ENCODE measurements at regions not wholly inside any gene's neighbourhood (a gene's known extent, or its start where the extent isn't known, plus 50 kb on each side); places are given as distances from the start of the nearest gene placed in this dataset.
A peak's percentile ranks its signal among the peaks of the same experiment; 100 is the strongest.

DNA sequence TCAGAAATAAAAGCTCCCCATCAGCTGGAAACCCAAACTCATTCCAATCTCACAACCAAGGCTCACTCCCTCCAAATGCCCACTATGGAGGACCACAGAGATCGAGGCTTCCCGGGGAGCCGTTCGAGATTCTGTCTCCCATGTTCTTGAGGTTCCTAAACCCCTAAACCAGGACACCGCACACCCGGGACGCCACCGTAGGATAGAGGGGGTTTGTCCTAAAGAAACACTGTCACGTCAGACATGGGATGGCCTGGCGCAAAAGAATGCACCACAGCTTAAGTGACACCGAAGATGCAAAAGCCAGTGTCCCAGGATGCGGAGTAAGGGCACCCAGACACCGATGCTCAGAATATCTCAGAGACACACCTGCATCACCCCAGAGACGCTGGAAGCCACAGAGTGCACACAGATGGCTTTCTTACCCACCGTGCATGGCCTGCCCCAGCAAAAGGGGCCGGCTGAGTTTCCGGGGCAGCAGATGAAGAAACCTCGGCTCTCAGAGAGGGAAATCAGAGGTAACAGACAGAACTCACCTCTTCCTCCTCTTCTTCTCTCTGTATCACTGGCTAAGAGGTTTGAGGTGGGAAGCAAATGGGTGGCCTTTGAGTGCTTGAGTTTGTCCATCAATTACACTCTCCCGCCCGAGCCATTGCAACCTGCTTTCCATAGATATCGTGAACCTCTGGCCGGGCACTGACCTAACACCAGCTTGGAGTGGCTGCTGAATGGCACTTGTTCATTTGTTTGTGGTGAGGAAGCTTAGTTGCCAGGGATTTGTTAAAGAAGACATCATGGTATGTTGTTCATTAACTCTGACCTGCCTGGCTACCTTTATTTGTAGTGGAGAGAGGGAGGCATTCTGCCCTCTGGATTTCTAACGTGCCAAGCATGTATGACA, 65.1 kb upstream of the TNRC6C start:
- no peaks in the 10 kb centered on the region for H3K9me3 ChIP-seq (ENCODE audit: insufficient read depth in 2 of 2, low read depth in 1 of 2, low read length in 1 of 2)
- H3K27ac ChIP-seq (ENCODE audit: low read depth, low read length) = no peak overlapping the region
- H2AFZ ChIP-seq (ENCODE audit: low read length) = no peak overlapping the region
- H3K4me1 ChIP-seq (replicated peaks in 1 of 4; ENCODE audit: control insufficient read depth in 3 of 4, insufficient read depth in 4 of 4, low read length in 3 of 4) = no peaks in the 10 kb centered on the region; a peak in 2 of 7 replicates
- no peak overlapping the region for H2BK5ac ChIP-seq (ENCODE audit: low read depth, low read length)
- 94% methylated on average over 23 of the region's 23 CpGs; no CpG with 5 or more reads in 1 of the 2 experiments for WGBS, 2 experiments (ENCODE audit: extremely low coverage in 1 of 2, insufficient coverage in 1 of 2, insufficient read length in 1 of 2, insufficient replicate concordance in 2 of 2, low coverage in 1 of 2, low lambda C conversion rate in 2 of 2, missing lambda C conversion rate in 1 of 2)
- H3K9ac ChIP-seq (replicated peaks in 1 of 4; ENCODE audit: extremely low read depth in 1 of 4, low read depth in 3 of 4, low read length in 3 of 4) = no peak overlapping the region
- H2BK20ac ChIP-seq (ENCODE audit: low read length) = no peak overlapping the region
- no peak overlapping the region for H4K5ac ChIP-seq (ENCODE audit: insufficient read length, low read depth, low read length)
- no peak overlapping the region for H2BK12ac ChIP-seq (ENCODE audit: low read depth, low read length)
- H3K36me3 ChIP-seq (ENCODE audit: control insufficient read depth in 2 of 4, insufficient read depth in 4 of 4, low read length in 3 of 4) = no peaks in the 10 kb centered on the region
- H3K4ac ChIP-seq (replicated peaks; ENCODE audit: insufficient read length, low read depth, low read length) = no peak overlapping the region
- peak overlapping the region; percentile 87; the same call in 1 of the 2 replicates for H3K18ac ChIP-seq (ENCODE audit: extremely low read depth, low read length)
- ChIA-PET POLR2A (ENCODE audit: partially characterized antibody) (interaction anchor here (0.5 to 1.7 kb wide), 3 partner anchors 40 to 335 kb away, joined by 3 to 14 read pairs (median 4); partner anchors contain the start of gene TNRC6C), CTCF (ENCODE audit: partially characterized antibody) (interaction anchor here (0.7 to 13.7 kb wide), 38 partner anchors 9 to 217 kb away, joined by 3 to 147 read pairs (median 4); no protein-coding TSS in a partner anchor)
- no peaks in the 10 kb centered on the region for H3K79me2 ChIP-seq (ENCODE audit: control insufficient read depth in 1 of 2, insufficient read depth in 2 of 2, low read length in 2 of 2)
- no peaks in the 10 kb centered on the region for H3K23me2 ChIP-seq (ENCODE audit: low read depth, low read length)
- no peak overlapping the region for H2BK120ac ChIP-seq (replicated peaks; ENCODE audit: low read depth, low read length)
- H4K8ac ChIP-seq (ENCODE audit: extremely low read depth, insufficient read depth, low read length) = 0 out of 2 replicates have a peak overlapping the region, but pooled peaks have one; percentile 17
- FAIRE-seq (no peak), DNase-seq (ENCODE audit: low read depth in 1 of 2, low spot score in 2 of 2) (no peak)
- H3K14ac ChIP-seq (ENCODE audit: insufficient read length) = no peak overlapping the region
- H4K20me1 ChIP-seq (replicated peaks in 1 of 2; ENCODE audit: control insufficient read depth in 1 of 2, insufficient read depth in 2 of 2, low read length in 2 of 2) = no peaks in the 10 kb centered on the region
- H3K56ac ChIP-seq (replicated peaks; ENCODE audit: insufficient read length, low read depth, low read length) = no peak overlapping the region
- H3K4me3 ChIP-seq (ENCODE audit: extremely low read depth in 1 of 4, insufficient read depth in 2 of 4, low read depth in 3 of 4, low read length in 4 of 4) = no peak overlapping the region
- H2BK15ac ChIP-seq (ENCODE audit: low read length) = no peak overlapping the region
- no peak overlapping the region for H3K23ac ChIP-seq (ENCODE audit: insufficient read length)
- H3K79me1 ChIP-seq (ENCODE audit: low read depth, low read length) = no peaks in the 10 kb centered on the region
- H3K27me3 ChIP-seq (replicated peaks in 1 of 4; ENCODE audit: control insufficient read depth in 3 of 4, extremely low read depth in 1 of 4, insufficient read depth in 3 of 4, low read length in 3 of 4) = peaks cover 0 to 12% (median 2%) of the 10 kb centered on the region in 4 experiments; a peak in 4 of 7 replicates
- H3K4me2 ChIP-seq (ENCODE audit: insufficient read depth in 1 of 2, low read depth in 2 of 2, low read length in 2 of 2) = no peak overlapping the region
- no peak overlapping the region for H2AK5ac ChIP-seq (ENCODE audit: low read depth, low read length)
- no peak overlapping the region for H4K91ac ChIP-seq (replicated peaks; ENCODE audit: insufficient read length, low read length)
- TF ChIP-seq TAF7 (optimal IDR thresholded peaks at IDR 0.05; ENCODE audit: borderline replicate concordance, low read depth, low read length) (no peak), PHF8 (conservative IDR thresholded peaks at IDR 0.05; ENCODE audit: low read depth, low read length) (no peak), SIRT6 (IDR thresholded peaks at IDR 0.05; ENCODE audit: low read length) (no peak), RAD21 (IDR thresholded peaks at IDR 0.05 in 1 of 2, conservative IDR thresholded peaks at IDR 0.05 in 1 of 2; ENCODE audit: low read depth in 2 of 2, low read length in 2 of 2) (no peak), SIX5 (IDR thresholded peaks at IDR 0.05; ENCODE audit: low read depth, low read length) (no peak)
